HG03432 (cell line): ENCODE measurements at regions not wholly inside any gene's neighbourhood (a gene's known extent, or its start where the extent isn't known, plus 50 kb on each side); places are given as distances from the start of the nearest gene placed in this dataset.

Source experiments
- ATAC-seq: cut with Tn5 transposase; IDR thresholded peaks from one replicate; pipeline ENCODE4 v1.9.1; 2021; ENCODE audit warnings: mild to moderate bottlenecking, moderate library complexity; ENCODE audit not compliant: unreplicated experiment

GRCh38 chr9:91151718-91152095 lies 210.0 kb downstream of the AUH start:
- no peak for ATAC-seq

DNA sequence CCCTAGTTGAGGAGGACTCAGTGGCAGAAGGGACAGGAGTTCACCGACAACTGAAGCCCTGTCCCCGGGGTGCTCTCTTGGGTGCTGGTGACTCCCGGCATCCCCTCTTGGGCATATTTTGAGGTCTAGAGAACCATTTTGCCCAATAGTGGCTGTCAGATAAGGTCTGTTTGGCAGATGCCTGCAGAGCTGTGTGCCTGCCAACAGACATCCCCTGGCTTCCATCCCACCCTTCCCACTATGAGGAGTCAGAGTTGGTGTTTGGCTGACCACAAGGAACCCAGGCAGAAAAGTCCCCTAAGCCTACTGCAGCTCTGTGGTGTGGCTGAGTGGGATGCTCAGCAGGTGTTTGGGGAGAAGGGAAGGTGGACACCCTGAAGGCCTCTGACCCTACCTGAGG lies 207.0 kb downstream of the AUH start:
- no peak for ATAC-seq

DNA sequence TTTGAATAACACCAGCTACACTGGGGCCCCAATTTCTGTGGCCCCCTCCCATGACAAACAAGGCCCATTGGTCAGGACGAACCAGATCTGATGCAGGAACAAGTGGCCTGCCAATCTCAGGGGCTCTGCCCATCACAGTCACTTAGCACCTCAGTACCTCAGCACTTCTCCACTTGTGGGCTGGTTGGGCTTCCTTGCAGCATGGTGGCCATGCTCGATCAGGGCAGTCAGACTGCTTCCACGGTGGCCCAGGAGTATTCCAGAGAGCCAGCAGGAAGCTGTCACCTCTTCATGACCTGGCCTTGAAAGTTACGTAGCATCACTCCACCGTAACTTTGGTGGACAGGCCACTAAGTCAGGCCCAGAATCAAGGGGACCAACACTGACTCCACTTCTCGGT lies 206.5 kb downstream of the AUH start:
- no peak for ATAC-seq

DNA sequence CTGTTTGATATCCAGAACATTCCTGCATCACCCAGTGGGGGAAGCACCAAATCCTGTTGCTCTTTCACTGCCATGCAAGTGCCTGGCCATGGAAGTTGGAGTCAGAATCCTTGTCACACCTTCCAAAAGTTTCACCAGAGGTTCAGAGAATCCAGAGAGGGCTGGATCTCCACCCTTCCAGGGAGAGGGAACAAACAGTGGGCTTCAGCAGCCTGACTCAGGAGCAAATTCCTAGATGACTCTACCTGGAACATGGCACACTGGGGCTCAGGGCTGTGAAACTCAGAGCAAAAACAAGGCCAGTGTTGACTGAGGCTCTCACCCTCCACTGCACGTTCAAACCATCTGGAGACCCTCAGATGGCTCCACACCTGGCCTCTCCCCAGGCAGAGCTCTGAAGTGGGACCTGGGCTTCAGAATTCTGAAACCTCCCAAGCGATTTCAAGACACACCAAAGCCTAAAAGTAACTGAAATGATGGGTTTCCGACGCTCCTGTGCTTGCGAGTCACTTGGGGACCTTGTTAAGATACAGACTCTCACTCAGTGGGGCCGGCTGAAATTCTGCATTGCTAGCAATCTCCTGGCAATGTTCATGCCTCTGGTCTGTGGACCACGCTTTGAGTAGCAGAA lies 205.9 kb downstream of the AUH start:
- no peak for ATAC-seq

GRCh38 chr9:91156451-91157234 lies 205.1 kb downstream of the AUH start:
- no peak for ATAC-seq

DNA sequence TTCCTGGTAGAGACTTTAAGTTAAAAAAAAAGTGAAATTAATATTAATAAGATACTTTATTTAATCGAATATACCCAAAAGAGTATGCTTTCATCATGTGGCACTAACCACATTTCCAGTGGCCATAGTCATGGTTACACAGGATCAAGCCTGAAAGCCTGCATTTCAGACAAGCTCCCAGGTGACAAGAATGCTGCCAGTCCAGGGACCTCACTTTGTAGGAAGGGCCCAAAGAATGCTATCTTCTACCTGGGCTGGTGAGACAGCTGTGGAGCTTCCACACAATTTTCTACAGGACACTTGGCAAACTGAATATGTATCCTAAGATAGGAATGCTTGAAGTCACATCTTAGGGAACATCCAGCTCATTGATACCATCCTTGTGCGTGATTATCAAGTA lies 203.8 kb downstream of the AUH start:
- no peak for ATAC-seq

DNA sequence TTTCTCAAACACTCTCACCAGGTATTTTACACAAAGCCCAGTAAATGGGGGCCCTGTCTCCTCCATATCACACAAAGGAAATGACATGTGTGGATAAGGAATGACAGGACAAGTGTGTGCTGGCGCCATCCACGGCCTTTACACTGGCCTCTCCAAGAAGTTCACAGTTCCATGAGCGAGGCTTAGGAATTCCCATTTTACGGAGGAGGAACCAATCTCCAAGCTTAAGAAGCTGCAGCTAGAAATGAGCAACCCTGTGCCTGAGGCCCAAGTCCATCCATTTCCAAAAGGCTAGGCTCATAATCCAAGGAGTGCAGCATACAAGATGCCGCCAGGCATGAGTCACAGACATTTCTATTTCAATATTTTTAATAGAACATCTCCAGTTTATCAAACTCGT lies 203.4 kb downstream of the AUH start:
- no peak for ATAC-seq

GRCh38 chr9:91158946-91159345 lies 202.8 kb downstream of the AUH start:
- no peak for ATAC-seq

GRCh38 chr9:91159664-91160121 lies 202.0 kb downstream of the AUH start:
- ATAC-seq = no peak

GRCh38 chr9:91160181-91160580 lies 201.5 kb downstream of the AUH start:
- no peak for ATAC-seq

- ATAC-seq = no peak
Observed at GRCh38 chr9:91160599-91161464, 200.9 kb downstream of the AUH start.

GRCh38 chr9:91161465-91162300 lies 200.0 kb downstream of the AUH start:
- ATAC-seq = no peak

- no peak for ATAC-seq
Observed at GRCh38 chr9:91162311-91162710, 199.4 kb downstream of the AUH start.

DNA sequence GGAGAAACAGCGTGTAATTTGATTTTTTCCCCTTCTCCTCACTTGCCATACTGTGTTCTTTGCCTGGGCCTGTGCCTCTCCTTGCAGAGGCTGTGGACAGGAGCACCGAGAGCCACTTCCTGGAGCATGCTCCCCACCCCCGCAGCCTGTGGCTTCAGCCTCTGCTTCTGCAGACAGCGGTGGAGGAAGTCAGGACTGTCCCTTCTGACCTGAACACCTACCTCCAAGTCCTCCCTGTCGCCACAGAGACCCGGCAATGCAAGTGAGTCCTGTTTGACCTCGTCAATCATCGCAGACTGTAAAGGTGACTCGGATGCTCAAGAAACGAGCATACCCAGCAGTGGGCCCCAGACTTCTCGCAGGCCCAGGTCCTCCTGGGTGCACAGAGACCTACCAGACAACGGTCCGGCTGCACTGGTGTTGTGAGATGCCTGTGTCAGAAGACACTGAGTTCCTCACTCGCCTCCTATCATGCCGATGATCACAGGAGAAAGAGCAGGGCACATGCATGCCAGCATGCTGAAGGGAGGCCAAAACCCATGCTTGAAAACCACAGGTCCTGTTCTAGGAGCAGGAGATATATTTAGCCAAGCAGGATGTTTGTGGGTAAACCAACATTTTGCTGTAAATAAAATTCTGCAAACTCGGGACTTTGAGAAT lies 198.8 kb downstream of the AUH start:
- peak; percentile 68 for ATAC-seq

DNA sequence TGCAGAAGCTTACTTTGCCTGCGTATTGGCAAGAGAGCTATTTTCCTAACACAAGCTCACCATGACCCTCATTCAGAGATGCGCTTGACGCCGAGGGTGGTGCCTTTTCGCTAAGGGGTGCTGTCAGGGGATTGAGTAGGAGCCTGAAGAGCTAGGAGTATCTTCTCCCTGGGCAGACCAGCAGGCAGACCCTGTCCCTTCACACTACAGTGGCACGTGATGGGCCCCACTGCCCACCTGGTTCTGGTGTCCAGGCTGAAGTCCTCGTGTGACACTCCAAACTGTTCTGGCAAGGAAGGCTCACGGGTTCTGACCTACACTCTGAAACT lies 198.3 kb downstream of the AUH start:
- no peak for ATAC-seq

- ATAC-seq = peak; percentile 38
Observed at GRCh38 chr9:91163773-91164471, 197.8 kb downstream of the AUH start.
